Left hindlimb (tissue), 1 donor: ENCODE measurements at regions not wholly inside any gene's neighbourhood (a gene's known extent, or its start where the extent isn't known, plus 50 kb on each side); places are given as distances from the start of the nearest gene placed in this dataset.

ENCODE experiments used
- DNase-seq: peaks from one replicate; pipeline ENCODE4 v3.0.0-alpha.2; 2018

DNA sequence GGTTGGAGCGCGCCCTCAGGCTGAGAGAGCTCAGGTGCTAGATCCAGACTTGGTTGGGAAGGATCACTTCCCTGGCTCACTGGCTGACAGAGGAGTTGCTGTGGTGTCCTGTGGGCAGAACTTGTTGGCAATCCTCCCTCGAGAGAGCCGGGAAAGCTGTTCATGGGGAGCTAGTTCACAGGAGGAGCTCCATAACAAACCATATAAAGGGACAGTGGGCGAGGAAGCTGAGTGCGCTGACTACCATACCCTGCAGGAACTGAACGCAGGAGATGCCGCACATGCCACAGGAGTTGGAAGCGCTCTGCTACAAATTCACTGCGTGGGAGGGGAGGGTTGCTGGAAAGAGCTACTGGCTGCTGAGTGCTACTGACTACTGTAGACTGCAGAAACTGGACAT is 243.2 kb downstream of the OGFRL1 start:
- no peak for DNase-seq

DNA sequence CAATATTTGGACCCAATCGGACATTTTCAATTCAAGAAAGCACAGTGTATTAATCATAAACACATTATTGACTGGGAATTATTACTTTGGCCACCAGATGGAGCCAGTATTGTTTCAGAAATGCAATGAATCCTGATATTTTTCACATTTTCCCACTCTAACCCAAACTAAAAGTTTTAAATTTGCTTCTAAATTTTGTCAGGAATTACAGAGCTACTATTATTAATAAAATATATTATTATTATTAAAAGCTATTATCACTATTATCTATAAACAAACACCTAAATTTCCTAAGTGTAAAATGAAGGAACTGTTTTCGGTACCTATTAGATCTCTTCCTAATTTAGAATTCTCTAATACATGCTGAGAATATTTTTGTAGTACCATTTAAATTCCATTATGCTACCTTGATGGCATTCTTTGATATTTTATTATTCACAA is 245.3 kb downstream of the OGFRL1 start:
- no peak for DNase-seq

DNA sequence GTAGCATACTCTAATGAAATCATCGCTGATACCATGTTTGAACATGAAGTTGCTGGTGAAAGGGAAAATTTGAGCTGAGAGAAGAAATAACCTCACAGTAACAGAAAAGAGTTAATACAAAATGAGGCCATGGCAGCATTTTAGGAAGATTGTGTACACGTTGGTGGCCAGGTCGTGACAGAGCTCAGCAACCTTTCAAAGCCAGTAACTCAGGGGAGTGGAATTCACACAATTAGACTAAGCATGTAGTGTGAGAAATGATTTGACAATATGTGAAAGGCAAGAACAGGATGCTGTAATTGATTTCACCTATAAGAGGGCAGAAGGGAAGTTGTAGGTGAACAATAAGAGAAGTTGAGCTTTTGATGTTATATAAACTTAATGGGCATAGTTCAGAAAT is 246.3 kb downstream of the OGFRL1 start:
- DNase-seq, result no peak

DNA sequence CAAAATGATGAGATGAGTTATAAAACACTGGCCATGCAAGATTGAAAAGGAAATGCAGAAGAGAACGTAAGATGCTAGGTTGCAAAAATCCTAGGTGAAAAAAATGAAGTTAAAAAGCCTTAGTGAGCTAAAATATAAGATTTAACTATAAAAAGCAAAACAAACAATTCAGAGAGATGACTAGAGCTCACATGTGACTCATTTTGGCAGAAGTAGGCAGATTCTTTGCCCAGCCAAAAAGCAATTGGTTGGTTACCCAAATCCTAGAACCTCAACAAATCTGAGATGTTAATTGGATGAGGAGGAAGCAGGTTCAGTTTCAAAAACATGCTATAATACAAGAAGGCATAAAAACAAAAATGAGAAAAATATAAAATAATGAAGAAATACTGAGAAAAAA is 249.1 kb downstream of the OGFRL1 start:
- DNase-seq, result no peak

DNA sequence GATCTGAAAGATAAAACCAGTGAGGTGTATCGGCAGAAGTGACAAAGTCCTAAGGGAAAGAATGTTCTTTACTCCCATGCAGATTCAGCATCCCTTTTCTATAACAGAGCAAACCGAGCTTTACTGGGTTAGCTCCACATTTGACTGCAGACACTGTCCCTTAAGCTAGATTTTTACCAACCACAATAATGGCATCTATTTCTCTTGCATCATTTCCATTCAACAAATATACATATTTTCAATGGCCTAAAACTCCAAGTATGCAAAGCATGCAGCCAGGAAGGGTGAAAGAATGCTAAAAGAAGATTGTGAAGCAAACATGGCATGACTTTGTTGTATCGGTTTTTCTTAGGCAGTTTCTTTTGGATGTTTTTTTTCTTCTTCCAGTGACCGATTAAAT is 255.4 kb downstream of the OGFRL1 start:
- DNase-seq, result no peak

DNA sequence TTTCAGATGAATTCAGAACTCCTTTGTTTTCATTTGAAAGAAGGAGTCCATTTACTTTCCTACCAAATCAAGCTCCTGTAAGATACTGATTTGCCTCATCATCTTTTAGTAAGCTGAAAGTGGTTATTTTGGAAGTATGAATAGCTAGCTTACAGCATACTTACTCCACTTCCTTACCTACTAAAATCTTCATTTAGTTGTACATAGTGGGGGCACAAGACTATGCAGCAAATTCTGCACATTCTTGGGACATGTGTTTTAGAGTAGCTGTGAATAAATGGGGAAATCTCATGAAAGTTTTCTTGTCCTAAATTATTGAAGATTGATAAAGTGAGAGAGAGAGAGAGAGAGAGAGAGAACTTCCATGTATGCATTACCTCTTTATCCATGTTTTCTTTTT is 256.3 kb downstream of the OGFRL1 start:
- no peak for DNase-seq

DNA sequence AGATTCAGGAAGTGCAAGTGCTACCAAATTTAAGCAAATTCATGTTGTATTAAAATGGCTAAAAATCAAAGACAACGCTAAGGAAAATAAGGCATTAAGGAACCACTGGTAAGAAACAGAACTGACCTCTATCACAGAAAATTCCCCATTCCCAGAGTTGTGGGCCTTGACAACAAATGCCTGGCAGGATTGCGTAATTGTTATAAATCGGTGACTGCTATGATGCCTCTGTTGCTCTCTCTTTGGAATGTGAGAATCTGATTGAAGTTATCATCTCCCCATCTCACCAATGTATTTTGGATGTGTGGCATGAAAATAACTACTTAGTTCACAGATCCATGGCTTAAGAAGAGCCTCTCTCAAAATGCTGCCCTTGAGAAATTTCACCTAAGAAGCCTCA is 257.3 kb downstream of the OGFRL1 start:
- DNase-seq, result no peak

DNA sequence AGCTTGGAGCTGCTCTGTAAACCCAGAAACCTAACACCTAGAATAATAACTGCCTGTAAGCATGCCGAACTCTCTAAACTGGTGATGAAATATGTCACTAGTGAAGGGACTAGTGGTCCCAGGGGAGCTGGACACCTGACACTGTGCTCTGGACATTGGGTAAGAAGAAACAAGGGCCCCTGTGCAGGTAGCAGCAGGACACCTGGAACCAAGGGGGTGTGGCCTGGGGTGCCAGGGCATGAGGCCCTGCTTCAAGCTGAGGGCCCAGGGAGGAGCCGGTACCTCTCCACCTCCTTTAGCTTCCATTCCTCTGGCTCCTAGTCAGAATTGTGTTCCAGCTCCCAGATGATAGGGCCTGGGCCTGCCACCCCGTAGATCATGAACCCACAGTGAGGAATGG is 263.2 kb downstream of the OGFRL1 start:
- no peak for DNase-seq

DNA sequence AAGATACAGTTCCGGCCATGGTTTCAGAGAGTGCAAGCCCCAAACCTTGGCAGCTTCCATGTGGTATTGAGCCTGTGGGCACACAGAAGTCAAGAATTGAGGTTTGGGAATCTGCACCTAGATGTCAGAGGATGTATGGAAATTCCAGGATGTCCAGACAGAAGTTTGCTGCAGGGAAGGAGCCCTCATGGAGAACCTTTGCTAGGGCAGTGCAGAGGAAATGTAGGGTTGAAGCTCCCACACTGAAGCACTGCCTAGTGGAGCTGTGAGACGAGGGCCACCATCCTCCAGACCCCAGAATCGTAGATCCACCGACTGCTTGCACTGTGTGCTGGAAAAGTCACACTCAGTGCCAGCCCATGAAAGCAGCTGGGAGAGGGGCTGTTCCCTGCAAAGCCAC is 267.5 kb downstream of the OGFRL1 start:
- DNase-seq, result no peak

DNA sequence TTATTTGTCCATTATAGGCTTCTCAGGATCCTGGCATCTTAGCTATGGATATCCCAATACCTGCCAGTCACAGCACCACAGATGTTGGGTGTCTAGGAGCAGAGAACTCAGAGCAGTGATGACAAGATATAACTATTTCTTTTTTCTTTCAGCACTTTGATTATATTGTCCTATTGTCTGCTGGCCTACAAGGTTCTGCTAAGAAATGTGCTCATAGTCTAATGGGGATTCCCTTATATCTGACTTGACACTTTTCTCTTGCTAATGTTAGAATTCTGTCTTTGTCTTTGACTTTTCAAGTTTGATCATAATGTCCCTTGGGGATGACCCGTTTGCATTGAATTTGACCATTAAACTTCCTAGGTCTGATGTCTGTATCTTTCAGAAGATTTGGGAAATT is 270.4 kb downstream of the OGFRL1 start:
- DNase-seq, result no peak

DNA sequence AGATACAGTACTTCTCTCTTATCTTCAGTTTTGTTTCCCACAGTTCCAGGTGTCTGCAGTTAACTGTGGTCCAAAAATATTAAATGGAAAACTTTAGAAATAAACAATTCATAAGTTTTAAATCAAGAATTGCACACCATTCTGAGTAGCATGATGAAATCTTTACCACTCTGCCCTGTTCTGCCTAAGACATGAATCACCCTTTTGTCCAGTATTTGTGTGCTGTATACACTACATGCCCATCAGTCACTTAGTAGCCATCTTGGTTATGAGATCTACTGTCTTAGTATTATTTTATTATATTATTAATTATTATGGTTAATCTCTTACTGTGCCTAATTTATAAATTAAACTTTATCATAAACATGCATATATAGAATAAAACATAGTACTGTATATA is 279.0 kb downstream of the OGFRL1 start:
- no peak for DNase-seq

DNA sequence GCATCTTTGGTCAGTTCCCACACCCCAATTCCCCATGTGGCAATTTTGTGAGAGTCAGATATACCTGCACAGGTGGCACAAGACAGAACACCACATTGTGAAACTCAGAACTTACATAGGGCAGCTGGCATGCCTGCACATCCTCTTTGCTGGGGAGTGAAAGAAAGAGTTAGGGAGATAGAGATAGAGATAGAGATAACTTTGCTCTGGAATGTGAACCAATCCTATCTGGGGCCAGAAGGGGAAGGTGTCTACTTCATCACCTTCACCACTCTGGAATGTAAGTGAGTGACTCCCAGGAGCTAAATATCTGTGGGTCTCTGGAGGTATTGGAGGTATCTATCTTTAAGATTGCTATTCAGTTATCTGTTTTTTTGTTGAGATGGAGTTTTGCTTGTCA is 289.2 kb downstream of the OGFRL1 start:
- no peak for DNase-seq

DNA sequence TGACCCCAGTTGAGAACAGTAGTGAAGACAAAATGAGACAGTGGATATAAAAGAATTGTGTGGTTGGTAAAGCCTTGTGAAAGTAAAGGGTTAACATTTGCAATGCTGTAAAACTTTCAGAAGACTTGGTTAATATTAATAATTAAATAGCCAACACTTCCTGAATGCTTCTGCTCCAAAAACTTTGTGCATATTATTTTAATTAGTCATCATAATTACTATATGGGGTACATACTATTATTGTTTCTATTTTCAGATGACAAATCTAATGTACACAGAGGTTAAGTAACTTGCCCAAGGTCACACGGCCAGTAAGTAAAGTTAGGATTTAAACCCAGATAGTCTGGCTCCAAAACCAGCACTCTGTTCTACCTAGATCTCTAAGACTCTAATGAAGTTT is 291.3 kb downstream of the OGFRL1 start:
- DNase-seq, result no peak

DNA sequence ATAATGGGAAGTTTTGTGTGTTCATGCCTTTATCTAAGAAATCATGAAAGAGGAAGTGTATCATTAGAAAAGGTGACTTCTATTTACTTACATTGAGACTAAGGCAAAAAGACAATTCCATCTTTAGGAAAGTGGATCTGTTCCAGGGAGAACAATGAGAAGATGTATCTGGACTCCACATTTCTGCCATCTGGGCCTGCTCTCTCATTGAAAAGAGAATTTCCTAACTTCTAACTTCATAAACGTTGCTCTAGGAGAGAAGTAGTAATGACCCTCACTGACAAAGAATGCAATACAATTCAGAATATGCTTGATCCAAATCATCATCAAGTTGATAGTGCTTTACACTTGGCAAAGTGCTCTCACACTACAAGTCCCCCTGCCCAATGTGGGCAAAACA is 294.2 kb downstream of the OGFRL1 start:
- no peak for DNase-seq

DNA sequence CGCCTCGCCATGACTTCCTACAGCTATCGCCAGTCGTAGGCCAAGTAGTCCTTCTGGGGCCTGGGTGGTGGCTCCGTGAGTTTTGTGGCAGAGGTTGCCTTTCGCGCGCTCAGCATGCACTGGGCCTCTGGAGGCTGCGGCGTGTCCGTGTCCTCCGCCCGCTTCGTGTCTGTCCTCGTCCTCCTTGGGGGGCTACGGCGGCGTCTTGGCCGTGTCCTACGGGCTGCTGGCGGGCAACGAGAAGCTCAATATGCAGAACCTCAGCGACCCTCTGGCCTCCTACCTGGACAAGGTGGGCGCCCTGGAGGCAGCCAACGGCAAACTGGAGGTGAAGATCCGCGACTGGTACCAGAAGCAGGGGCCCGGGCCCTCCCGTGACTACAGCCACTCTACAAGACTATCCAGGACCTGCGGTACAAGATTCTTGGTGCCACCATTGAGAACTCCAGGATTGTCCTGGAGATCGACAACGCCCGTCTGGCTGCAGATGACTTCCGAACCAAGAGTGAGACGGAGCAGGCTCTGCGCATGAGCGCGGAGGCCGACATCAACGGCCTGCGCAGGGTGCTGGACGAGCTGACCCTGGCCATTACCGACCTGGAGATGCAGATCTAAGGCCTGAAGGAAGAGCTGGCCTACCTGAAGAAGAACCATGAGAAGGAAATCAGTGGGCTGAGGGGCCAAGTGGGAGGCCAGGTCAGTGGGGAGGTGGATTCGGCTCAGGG is 296.3 kb downstream of the OGFRL1 start:
- no peak for DNase-seq

DNA sequence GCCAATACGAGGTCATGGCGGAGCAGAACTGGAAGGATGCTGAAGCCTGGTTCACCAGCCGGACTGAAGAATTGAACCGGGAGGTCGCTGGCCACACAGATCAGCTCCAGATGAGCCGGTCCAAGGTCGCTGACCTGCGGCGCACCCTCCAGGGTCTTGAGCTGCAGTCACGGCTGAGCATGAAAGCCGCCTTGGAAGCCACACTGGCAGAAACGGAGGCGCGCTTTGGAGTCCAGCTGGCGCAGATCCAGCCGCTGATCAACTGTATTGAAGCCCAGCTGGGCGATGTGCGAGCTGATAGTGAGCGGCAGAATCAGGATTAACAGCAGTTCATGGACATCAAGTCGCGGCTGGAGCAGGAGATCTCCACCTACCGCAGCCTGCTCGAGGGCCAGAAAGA is 296.9 kb downstream of the OGFRL1 start:
- no peak for DNase-seq

DNA sequence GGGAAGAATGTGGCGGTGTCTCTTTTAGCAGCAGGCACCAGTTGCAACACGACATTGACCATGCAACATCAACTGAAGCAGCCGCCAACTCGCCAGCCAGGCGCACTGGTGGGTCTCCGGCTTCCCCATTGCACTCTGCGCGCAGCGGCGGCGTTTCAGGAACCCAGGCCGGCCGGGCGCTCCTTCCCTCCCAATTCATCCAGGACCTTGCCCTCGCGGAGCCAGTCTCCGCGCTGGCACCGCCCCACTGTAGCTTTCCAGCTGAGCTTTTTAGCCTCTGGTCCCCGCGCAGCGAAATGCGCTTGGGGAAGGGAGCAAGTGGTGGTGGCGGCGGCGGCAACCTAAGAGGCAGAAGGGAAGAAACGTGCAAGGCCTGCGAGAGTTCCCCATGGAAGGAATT is 297.9 kb upstream of the RIMS1 start:
- no peak for DNase-seq

DNA sequence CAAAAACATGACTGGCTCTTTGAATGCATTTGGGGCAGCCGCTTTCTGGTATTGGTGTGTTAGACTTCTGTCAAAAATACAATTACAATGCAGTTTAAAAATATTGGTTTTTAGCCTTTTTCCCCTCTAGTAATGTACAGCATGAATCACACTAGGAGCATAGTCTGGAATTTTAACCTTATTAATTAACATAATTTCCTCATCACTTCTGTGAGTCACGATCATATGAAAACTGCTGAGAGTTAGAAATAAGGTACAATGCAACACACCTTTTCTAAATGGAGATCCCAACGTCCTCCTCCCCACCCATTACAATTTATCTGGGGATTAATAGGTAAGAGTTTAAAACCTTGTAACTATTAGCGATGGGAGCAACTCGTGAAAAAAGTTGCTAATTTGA is 297.1 kb upstream of the RIMS1 start:
- no peak for DNase-seq

DNA sequence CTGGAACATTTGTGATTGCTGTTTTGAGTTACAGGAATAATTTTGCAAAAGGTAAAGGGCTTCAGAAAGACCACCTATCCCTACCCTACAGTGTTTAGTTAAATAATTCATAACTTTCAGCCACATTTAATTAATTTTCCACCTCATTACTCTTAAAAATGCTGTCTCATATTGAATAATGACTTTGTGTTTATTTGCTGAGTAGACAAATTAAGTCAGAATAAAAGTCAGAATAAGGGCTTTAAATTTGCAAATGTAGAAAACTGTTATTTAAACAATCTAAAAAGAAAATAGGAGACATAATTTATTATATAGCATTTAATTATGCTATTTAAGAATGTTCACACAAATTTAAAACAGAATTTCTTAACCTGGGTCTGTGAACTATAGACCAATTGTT is 293.7 kb upstream of the RIMS1 start:
- no peak for DNase-seq

DNA sequence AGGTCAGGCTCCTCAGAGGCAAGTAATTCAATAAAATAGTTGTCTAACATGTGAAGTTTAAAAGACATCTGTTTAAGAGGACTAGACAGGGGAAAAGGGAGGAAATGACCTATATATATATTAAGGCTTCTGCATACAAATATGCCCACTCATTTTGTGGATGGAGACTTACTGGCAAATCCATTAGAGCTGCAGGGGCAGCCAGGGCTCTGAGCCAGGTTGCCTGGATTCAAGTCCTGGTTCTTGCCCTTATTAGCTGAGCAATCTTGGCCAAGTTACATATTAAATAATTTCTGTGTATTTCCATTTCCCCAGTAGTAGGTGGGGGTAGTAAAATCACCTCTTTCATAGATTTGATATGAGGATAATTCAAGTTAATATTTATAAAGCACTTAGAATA is 287.0 kb upstream of the RIMS1 start:
- DNase-seq, result peak; percentile 66

DNA sequence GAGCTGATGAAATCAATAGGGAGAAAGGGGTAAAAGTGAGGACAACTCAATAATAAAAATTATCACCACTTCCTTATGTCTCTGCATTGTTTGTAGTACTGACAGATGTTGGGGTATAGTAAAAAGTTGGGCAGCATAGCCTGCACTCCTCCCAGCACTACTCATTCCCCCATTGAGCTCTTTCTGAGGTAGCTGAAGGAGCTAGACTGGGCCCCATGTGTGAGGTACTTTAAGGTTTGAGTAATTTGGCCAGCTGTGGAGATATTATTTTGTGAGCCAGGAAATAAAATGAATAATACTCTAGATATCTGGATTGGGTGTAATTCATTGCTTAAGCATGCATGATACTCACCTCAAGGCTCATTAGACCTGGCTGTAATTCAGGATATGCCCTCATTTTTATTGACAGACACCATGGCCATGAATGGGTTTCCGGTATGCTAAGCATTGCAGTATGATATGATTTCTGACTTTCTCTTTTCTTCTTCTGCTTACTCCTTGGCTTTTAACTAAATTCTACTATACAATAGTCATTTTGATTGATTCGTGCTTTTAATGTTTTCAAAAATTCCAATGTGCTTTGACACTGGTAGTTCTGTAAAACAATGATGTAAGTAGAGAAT is 283.9 kb upstream of the RIMS1 start:
- DNase-seq, result no peak

DNA sequence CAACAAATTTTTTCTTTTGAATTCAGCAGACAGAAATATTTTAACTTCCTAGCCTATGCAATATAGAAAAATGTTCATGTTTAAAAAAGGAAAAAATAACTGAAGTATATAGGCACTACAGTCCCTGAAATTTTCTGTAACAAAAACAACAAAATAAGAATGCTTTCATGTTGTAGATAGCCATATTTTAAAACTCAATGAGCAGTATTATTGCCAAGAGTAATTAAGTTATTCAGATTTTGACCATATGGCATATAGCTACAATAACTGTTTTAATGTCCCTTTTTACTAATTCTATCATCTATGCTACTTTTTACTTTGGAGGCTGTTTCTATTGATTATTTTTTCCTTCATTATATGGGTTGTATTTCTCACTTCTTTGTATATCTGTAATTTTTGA is 283.3 kb upstream of the RIMS1 start:
- DNase-seq, result no peak

DNA sequence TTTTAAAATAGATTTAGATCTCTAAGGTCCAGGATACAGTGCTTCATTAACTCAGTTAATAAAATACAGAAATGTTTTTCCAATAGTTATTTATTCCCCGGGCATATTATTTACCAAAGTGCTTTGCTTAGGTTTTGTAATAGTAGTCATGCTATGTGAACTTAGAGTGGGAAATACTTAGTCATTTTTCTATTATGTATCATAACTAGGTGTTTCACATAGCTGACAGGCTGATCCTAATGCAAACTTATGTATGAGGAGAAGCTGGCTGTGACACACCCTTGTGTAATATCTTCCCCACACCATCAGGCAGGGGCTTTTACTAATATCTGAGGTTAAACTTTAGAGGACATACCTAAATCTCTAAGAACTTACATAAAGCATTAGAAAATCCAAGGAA is 277.7 kb upstream of the RIMS1 start:
- DNase-seq, result no peak

DNA sequence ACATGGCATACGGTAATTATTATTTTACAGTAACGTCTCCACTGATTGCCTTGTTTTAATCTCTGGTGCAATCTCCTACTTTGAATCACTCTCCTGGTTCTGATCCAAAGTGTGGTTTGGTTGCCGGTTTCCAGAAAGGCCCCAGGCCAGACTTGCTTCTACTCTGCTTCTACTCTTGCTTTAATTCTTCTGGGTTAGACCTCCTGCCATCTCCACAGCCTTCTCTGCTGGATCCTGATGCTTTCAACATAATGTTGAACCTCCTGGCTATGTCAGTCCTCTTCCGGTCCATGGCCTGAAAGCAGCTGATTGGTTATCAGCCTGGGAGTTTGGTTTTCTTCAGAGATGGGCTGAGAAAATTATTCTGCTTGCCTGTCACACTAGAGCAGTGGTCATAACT is 266.5 kb upstream of the RIMS1 start:
- no peak for DNase-seq

DNA sequence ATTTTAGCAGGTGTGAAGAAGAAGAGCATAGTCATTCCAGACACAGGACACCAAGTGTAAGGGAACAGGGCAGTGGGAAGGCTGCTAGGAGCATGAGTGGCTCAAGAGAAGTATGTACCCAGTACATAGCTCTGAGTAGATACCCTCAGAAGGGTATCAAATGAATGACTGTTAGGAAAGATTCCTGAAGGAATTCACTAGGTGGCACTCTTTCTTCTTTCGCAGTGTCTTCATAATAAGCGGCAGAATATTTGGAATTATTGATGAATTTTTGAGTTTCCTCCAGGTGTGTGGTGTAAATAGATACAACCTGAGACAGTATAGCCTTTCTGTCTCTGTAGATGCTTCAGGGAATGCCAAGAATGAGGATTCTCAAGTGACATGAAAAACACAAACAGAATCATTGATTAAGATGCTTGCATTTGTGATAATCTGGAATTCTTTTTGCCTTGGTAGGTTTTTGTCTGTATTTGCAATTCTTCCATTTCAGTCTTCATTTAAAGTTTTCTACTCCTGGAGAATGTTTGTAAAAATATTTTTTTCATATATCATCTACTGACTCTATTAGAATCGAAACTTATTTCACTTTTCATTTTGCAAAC is 264.3 kb upstream of the RIMS1 start:
- no peak for DNase-seq
